ENCODE measurements at regions not wholly inside any gene's neighbourhood (a gene's known extent, or its start where the extent isn't known, plus 50 kb on each side); places are given as distances from the start of the nearest gene placed in this dataset.

GRCh38 chr4:111434586-111434985 lies 710.7 kb upstream of the FAM241A start:
- TF ChIP-seq POLR2AphosphoS5 (IDR thresholded peaks at IDR 0.05; ENCODE audit: insufficient read depth, low read depth, low read length) (no peak), CTCF (IDR thresholded peaks at IDR 0.05; ENCODE audit: extremely low read depth in 1 of 2, insufficient read depth in 1 of 2, low read depth in 1 of 2, low read length in 2 of 2) (no peak), FOS (IDR thresholded peaks at IDR 0.05; ENCODE audit: borderline replicate concordance, insufficient read depth, low read length) (no peak), POLR2A (IDR thresholded peaks at IDR 0.05; ENCODE audit: low read depth, low read length) (no peak), GATA2 (IDR thresholded peaks at IDR 0.05; ENCODE audit: insufficient read depth, insufficient read length, low read depth, low read length) (no peak), EZH2 (IDR thresholded peaks at IDR 0.05; ENCODE audit: borderline replicate concordance, low read depth, low read length, severe bottlenecking) (no peak), JUN (IDR thresholded peaks at IDR 0.05; ENCODE audit: borderline replicate concordance, insufficient read depth, insufficient read length, low read depth) (no peak)
- TF ChIP-seq, protein P1, sequence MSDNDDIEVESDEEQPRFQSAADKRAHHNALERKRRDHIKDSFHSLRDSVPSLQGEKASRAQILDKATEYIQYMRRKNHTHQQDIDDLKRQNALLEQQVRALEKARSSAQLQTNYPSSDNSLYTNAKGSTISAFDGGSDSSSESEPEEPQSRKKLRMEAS (IDR thresholded peaks at IDR 0.05; ENCODE audit: insufficient read depth, insufficient read length) = no peak

Data from endothelial cell of umbilical vein (primary cell).